Fibroblast of lung (primary cell): ENCODE measurements at regions not wholly inside any gene's neighbourhood (a gene's known extent, or its start where the extent isn't known, plus 50 kb on each side); places are given as distances from the start of the nearest gene placed in this dataset.

Experiments used
- DNase-seq, 2 donors: peaks; one replicate each; pipeline versions ENCODE4 v3.0.0 to v3.0.0-alpha.2; 2010; ENCODE audit warnings: low read depth in 2 of 2
- H2AFZ ChIP-seq: 2 replicates; pipeline ENCODE4 v1.5.1; 2012; ENCODE audit warnings: low read length, control low read depth, inconsistent platforms
- H3K27ac ChIP-seq: 2 replicates; pipeline ENCODE4 v1.5.1; 2011; ENCODE audit warnings: low read length, control low read depth; ENCODE audit not compliant: insufficient read depth
- H3K27me3 ChIP-seq: 2 replicates; pipeline ENCODE4 v1.5.1; 2011; ENCODE audit warnings: mild to moderate bottlenecking, low read length; ENCODE audit not compliant: control insufficient read depth, insufficient read depth
- H3K36me3 ChIP-seq: 2 replicates; pipeline ENCODE4 v1.5.1; 2011; ENCODE audit warnings: low read length; ENCODE audit not compliant: control insufficient read depth, insufficient read depth
- H3K4me1 ChIP-seq: 2 replicates; pipeline ENCODE4 v1.5.1; 2011; ENCODE audit warnings: low read length; ENCODE audit not compliant: control insufficient read depth, insufficient read depth; ENCODE audit errors: extremely low read depth
- H3K4me2 ChIP-seq: 2 replicates; pipeline ENCODE4 v1.5.1; 2011; ENCODE audit warnings: low read length, control low read depth; ENCODE audit not compliant: insufficient read depth; ENCODE audit errors: extremely low read depth
- H3K4me3 ChIP-seq, 4 experiments: fragments of 200-600 bp in 1 of 4; sonication (generic) in 1 of 4; replicated peaks in 1 of 4; 2 replicates each; pipeline ENCODE4 v1.5.1; 2011 to 2016; ENCODE audit warnings: low read length in 4 of 4, low read depth in 3 of 4, mild to moderate bottlenecking in 3 of 4, control low read depth in 2 of 4, inconsistent platforms in 1 of 4, mixed read lengths in 1 of 4; ENCODE audit not compliant: insufficient read depth in 1 of 4; ENCODE audit errors: control extremely low read depth in 1 of 4
- H3K79me2 ChIP-seq: 2 replicates; pipeline ENCODE4 v1.5.1; 2012; ENCODE audit warnings: mild to moderate bottlenecking, low read length, inconsistent platforms; ENCODE audit not compliant: control insufficient read depth, insufficient read depth
- H3K9ac ChIP-seq: 2 replicates; pipeline ENCODE4 v1.5.1; 2011; ENCODE audit warnings: mild to moderate bottlenecking, low read length, control low read depth; ENCODE audit not compliant: insufficient read depth
- H3K9me3 ChIP-seq: 2 replicates; pipeline ENCODE4 v1.5.1; 2012; ENCODE audit warnings: low read depth, low read length; ENCODE audit not compliant: control insufficient read depth, insufficient read depth
- H4K20me1 ChIP-seq: 2 replicates; pipeline ENCODE4 v1.5.1; 2011; ENCODE audit warnings: low read length; ENCODE audit not compliant: control insufficient read depth, insufficient read depth; ENCODE audit errors: extremely low read depth
- CTCF ChIP-seq, 2 donors: IDR thresholded peaks in 1 of 2; conservative IDR thresholded peaks in 1 of 2; 1 replicate in 1 of 2; 2 replicates in 1 of 2; pipeline ENCODE4 v1.5.1; 2011 to 2012; ENCODE audit warnings: low read length in 2 of 2, control low read depth in 1 of 2, inconsistent platforms in 1 of 2, low read depth in 1 of 2, mild to moderate bottlenecking in 1 of 2
- EZH2 ChIP-seq: IDR thresholded peaks from 2 replicates; pipeline ENCODE4 v1.5.1; 2012; ENCODE audit warnings: low read length, control low read depth, mild to moderate bottlenecking; ENCODE audit errors: missing control alignments

DNA sequence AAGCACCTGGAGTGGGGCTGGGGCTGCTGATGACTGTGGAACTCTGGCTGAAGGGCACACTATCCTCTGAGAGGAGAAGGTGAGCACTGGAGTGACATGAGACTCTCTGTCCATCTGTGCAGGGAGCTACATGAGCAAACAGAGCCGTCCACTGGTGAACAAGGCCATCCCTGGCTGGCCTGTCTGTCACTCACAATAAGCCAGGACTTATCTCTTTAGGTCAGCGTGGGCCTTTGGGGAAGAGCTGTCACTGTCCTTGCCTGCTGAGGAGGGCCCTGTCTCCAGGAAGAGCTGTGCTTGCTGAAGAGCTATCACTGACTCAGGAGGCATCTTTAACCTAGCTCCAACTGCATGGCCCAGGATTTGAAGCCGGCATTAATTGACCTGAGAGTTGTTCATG, 82.1 kb downstream of the FOXD2 start:
- Histone ChIP-seq H3K36me3 (no peaks in the 10 kb centered on the region), H3K4me1 (no peaks in the 10 kb centered on the region), H3K4me3 (no peak overlapping the region), H3K27ac (no peak overlapping the region), H3K4me2 (no peak overlapping the region), H3K79me2 (no peaks in the 10 kb centered on the region), H3K27me3 (no peaks in the 10 kb centered on the region), H3K9me3 (no peaks in the 10 kb centered on the region), H2AFZ (no peak overlapping the region), H3K9ac (no peak overlapping the region), H4K20me1 (no peaks in the 10 kb centered on the region)
- TF ChIP-seq EZH2 = no peak
- TF ChIP-seq CTCF (conservative IDR thresholded peaks at IDR 0.05 in 1 of 2, IDR thresholded peaks at IDR 0.05 in 1 of 2; ENCODE audit: low read depth in 1 of 2, low read length in 2 of 2) = no peak
- no peak for DNase-seq

GRCh38 chr1:47521034-47521881, 83.4 kb downstream of the FOXD2 start:
- Histone ChIP-seq H3K79me2 (no peaks in the 10 kb centered on the region), H3K4me2 (no peak overlapping the region), H3K4me3 (no peak overlapping the region), H3K27ac (no peak overlapping the region), H3K27me3 (no peaks in the 10 kb centered on the region), H3K9me3 (no peaks in the 10 kb centered on the region), H3K36me3 (no peaks in the 10 kb centered on the region), H3K4me1 (no peaks in the 10 kb centered on the region), H3K9ac (no peak overlapping the region), H4K20me1 (no peaks in the 10 kb centered on the region), H2AFZ (no peak overlapping the region)
- TF ChIP-seq CTCF (conservative IDR thresholded peaks at IDR 0.05 in 1 of 2, IDR thresholded peaks at IDR 0.05 in 1 of 2; ENCODE audit: low read depth in 1 of 2, low read length in 2 of 2) (no peak), EZH2 (no peak)
- no peak for DNase-seq

GRCh38 chr1:47522935-47523834, 85.3 kb downstream of the FOXD2 start:
- no peak overlapping the region for H3K4me3 ChIP-seq
- no peaks in the 10 kb centered on the region for H3K4me1 ChIP-seq
- no peak overlapping the region for H3K27ac ChIP-seq
- no peaks in the 10 kb centered on the region for H3K9me3 ChIP-seq
- no peak for DNase-seq
- H3K27me3 ChIP-seq = no peaks in the 10 kb centered on the region
- no peaks in the 10 kb centered on the region for H3K79me2 ChIP-seq
- H3K36me3 ChIP-seq = no peaks in the 10 kb centered on the region
- no peak for TF ChIP-seq EZH2
- TF ChIP-seq CTCF (conservative IDR thresholded peaks at IDR 0.05 in 1 of 2, IDR thresholded peaks at IDR 0.05 in 1 of 2; ENCODE audit: low read depth in 1 of 2, low read length in 2 of 2) = no peak
- no peak overlapping the region for H2AFZ ChIP-seq
- H3K4me2 ChIP-seq = no peak overlapping the region
- H3K9ac ChIP-seq = no peak overlapping the region
- H4K20me1 ChIP-seq = no peaks in the 10 kb centered on the region
